Fibroblast of lung (primary cell): ENCODE measurements at regions not wholly inside any gene's neighbourhood (a gene's known extent, or its start where the extent isn't known, plus 50 kb on each side); places are given as distances from the start of the nearest gene placed in this dataset.

Source experiments
- CTCF ChIP-seq, 2 donors: IDR thresholded peaks in 1 of 2; conservative IDR thresholded peaks in 1 of 2; 1 replicate in 1 of 2; 2 replicates in 1 of 2; pipeline ENCODE4 v1.5.1; 2011 to 2012; ENCODE audit warnings: low read length in 2 of 2, control low read depth in 1 of 2, inconsistent platforms in 1 of 2, low read depth in 1 of 2, mild to moderate bottlenecking in 1 of 2
- EZH2 ChIP-seq: IDR thresholded peaks from 2 replicates; pipeline ENCODE4 v1.5.1; 2012; ENCODE audit warnings: low read length, control low read depth, mild to moderate bottlenecking; ENCODE audit errors: missing control alignments

GRCh38 chr10:128978211-128978610 lies 488.8 kb upstream of the MGMT start:
- TF ChIP-seq CTCF (conservative IDR thresholded peaks at IDR 0.05 in 1 of 2, IDR thresholded peaks at IDR 0.05 in 1 of 2; ENCODE audit: low read depth in 1 of 2, low read length in 2 of 2) (no peak), EZH2 (no peak)
